ENCODE measurements at regions not wholly inside any gene's neighbourhood (a gene's known extent, or its start where the extent isn't known, plus 50 kb on each side); places are given as distances from the start of the nearest gene placed in this dataset.

GRCh38 chr13:31930490-31930889 lies 101.1 kb upstream of the FRY start:
- H2AFZ ChIP-seq (ENCODE audit: low read length) = no peak overlapping the region
- H4K91ac ChIP-seq (ENCODE audit: insufficient read length, low read depth, low read length) = no peak overlapping the region
- H3K79me2 ChIP-seq (ENCODE audit: insufficient read depth, low read length) = no peaks in the 10 kb centered on the region
- H4K20me1 ChIP-seq (ENCODE audit: control insufficient read depth, insufficient read depth, insufficient read length) = no peaks in the 10 kb centered on the region
- no peak overlapping the region for H2BK20ac ChIP-seq (ENCODE audit: low read depth, low read length, poor library complexity, severe bottlenecking)
- no peaks in the 10 kb centered on the region for H3K27me3 ChIP-seq (ENCODE audit: insufficient read depth, low read length)
- Mint-ChIP-seq H3K4me1 (peaks cover 6 to 12% of the 10 kb centered on the region in 2 experiments), H3K36me3 (ENCODE audit: insufficient read depth in 1 of 3, low read depth in 3 of 3) (no peaks in the 10 kb centered on the region), H3K9me3 (no peaks in the 10 kb centered on the region), H3K27ac (no peak overlapping the region), H3K4me3 (no peak overlapping the region), H3K27me3 (ENCODE audit: low read depth) (no peaks in the 10 kb centered on the region)
- no peak overlapping the region for H2AK5ac ChIP-seq (ENCODE audit: insufficient read length, low read length)
- H3K79me1 ChIP-seq (ENCODE audit: insufficient read depth, low read depth, low read length, poor library complexity, severe bottlenecking) = no peaks in the 10 kb centered on the region
- no peak overlapping the region for H3K23ac ChIP-seq (ENCODE audit: insufficient read length, low read depth, low read length)
- no peak for TF ChIP-seq CTCF (conservative IDR thresholded peaks at IDR 0.05)
- H3K18ac ChIP-seq (ENCODE audit: insufficient read length, low read depth, low read length) = no peak overlapping the region
- no peak for DNase-seq
- H4K5ac ChIP-seq (ENCODE audit: insufficient read length, low read depth, low read length) = no peak overlapping the region
- H4K8ac ChIP-seq (replicated peaks; ENCODE audit: insufficient read length, low read depth, low read length) = no peak overlapping the region
- H3K14ac ChIP-seq (ENCODE audit: insufficient read depth, low read length) = no peak overlapping the region
- H3K23me2 ChIP-seq (ENCODE audit: insufficient read length, low read depth, low read length, poor library complexity, severe bottlenecking) = no peaks in the 10 kb centered on the region
- no peak overlapping the region for H3K27ac ChIP-seq (ENCODE audit: insufficient read length, low read depth, low read length)
- H3K9me3 ChIP-seq (ENCODE audit: control insufficient read depth, low read depth, low read length) = no peaks in the 10 kb centered on the region
- H2BK15ac ChIP-seq (ENCODE audit: low read depth, low read length) = no peak overlapping the region
- no CpG with 5 or more reads among the region's 2 CpGs for WGBS (ENCODE audit: extremely low coverage, insufficient read length, low lambda C conversion rate)
- peaks cover 3% of the 10 kb centered on the region for H3K4me1 ChIP-seq (ENCODE audit: insufficient read depth, low read length)
- H3K4me2 ChIP-seq (ENCODE audit: insufficient read depth, insufficient read length, low read length) = no peak overlapping the region
- no peak overlapping the region for H2BK5ac ChIP-seq (ENCODE audit: insufficient read length, low read length)
- no peak overlapping the region for H3K9ac ChIP-seq (ENCODE audit: extremely low read depth, insufficient read length, low read length)
- H3K56ac ChIP-seq (ENCODE audit: insufficient read length, low read depth, low read length) = no peak overlapping the region
- no peak overlapping the region for H3K4ac ChIP-seq (ENCODE audit: low read depth, low read length)
- H2BK120ac ChIP-seq (ENCODE audit: low read depth, low read length, poor library complexity, severe bottlenecking) = no peak overlapping the region
- H2BK12ac ChIP-seq (ENCODE audit: insufficient read length, low read depth, low read length) = no peak overlapping the region
- no peak overlapping the region for H3T11ph ChIP-seq (ENCODE audit: low read length)
